C4-2B (cell line): ENCODE measurements at regions not wholly inside any gene's neighbourhood (a gene's known extent, or its start where the extent isn't known, plus 50 kb on each side); places are given as distances from the start of the nearest gene placed in this dataset.

Source experiments
- CTCF ChIP-seq: fragments of 450-650 bp; conservative IDR thresholded peaks from 2 replicates; pipeline ENCODE4 v1.5.1; 2017; ENCODE audit warnings: mild to moderate bottlenecking
- ZFX ChIP-seq: fragments of 450-650 bp; IDR thresholded peaks from 2 replicates; pipeline ENCODE4 v1.6.1; 2017

- TF ChIP-seq CTCF (no peak), ZFX (no peak)
Measured at GRCh38 chr2:120545521-120546047, 190.1 kb upstream of the GLI2 start.
